Stomach (tissue), 8 donors: ENCODE measurements at regions not wholly inside any gene's neighbourhood (a gene's known extent, or its start where the extent isn't known, plus 50 kb on each side); places are given as distances from the start of the nearest gene placed in this dataset.
"Not testable (repeated sequence)": the region's sequence is repeated elsewhere in the genome, so short reads cannot be mapped to it uniquely, and the experiment has no call there.

Experiments used
- DNase-seq, 2 donors: peaks; one replicate each; pipeline versions ENCODE4 v3.0.0 to v3.0.0-alpha.2; 2013 to 2019
- H3K27ac ChIP-seq, 5 donors: fragments of 200-600 bp in 4 of 5; sonication (generic) in 4 of 5; one replicate each; pipeline ENCODE4 v1.5.1; 2013 to 2019; ENCODE audit warnings: mild to moderate bottlenecking in 1 of 5, moderate library complexity in 1 of 5
- H3K27me3 ChIP-seq, 3 donors: fragments of 200-600 bp; sonication (generic); one replicate each; pipeline ENCODE4 v1.5.1; 2017 to 2019; ENCODE audit warnings: mixed run types in 1 of 3
- H3K36me3 ChIP-seq, 4 donors: fragments of 200-600 bp; sonication (generic); 1 replicate in 3 of 4; 2 replicates in 1 of 4; pipeline ENCODE4 v1.5.1; 2016 to 2019
- H3K4me1 ChIP-seq, 4 donors: fragments of 200-600 bp; sonication (generic); one replicate each; pipeline ENCODE4 v1.5.1; 2016 to 2019
- H3K4me3 ChIP-seq, 4 donors: fragments of 200-600 bp; sonication (generic) in 3 of 4; one replicate each; pipeline ENCODE4 v1.5.1; 2016 to 2019; ENCODE audit warnings: mild to moderate bottlenecking in 1 of 4
- H3K9me3 ChIP-seq, 4 donors: fragments of 200-600 bp; sonication (generic); one replicate each; pipeline ENCODE4 v1.5.1; 2016 to 2019
- EP300 ChIP-seq: sonication (generic); formaldehyde crosslinking; IDR thresholded peaks from one replicate; pipeline ENCODE4 v1.6.1; 2017; ENCODE audit warnings: antibody characterized with exemption
- POLR2A ChIP-seq, 4 donors: fragments of 450-650 bp; IDR thresholded peaks; one replicate each; pipeline ENCODE4 v1.6.1; 2016; ENCODE audit warnings: antibody characterized with exemption in 4 of 4, control low read depth in 2 of 4, mild to moderate bottlenecking in 1 of 4, moderate library complexity in 1 of 4
- POLR2AphosphoS5 ChIP-seq, 3 donors: sonication (generic); formaldehyde crosslinking; IDR thresholded peaks; one replicate each; pipeline ENCODE4 v1.6.1; 2016; ENCODE audit warnings: antibody characterized with exemption in 3 of 3
- WGBS, 5 donors: extraction: QIAGEN DNeasy Blood & Tissue Kit in 3 of 5; methylation state at CpG; one replicate each; pipeline versions ENCODE4 v1.1.5 to v1.1.7; 2013 to 2018; 5-methylcytosine and 5-hydroxymethylcytosine counted together
- intact Hi-C: fragments of 100-400 bp; cut with DNase I; formaldehyde crosslinking; loops from one replicate; pipeline ENCODE4 v1.15.1; 2023; ENCODE audit warnings: low total_unique reads
- TF ChIP-seq, protein P1 (sequence below), 7 experiments: fragments of 450-650 bp in 4 of 7; fragments of 200-600 bp in 3 of 7; sonication (generic) in 3 of 7; IDR thresholded peaks; one replicate each; pipeline ENCODE4 v1.5.1; 2016 to 2019; ENCODE audit warnings: antibody characterized with exemption in 7 of 7, control low read depth in 2 of 7, mild to moderate bottlenecking in 1 of 7
- donor health status: healthy with polysubstance abuse.
- donor health status: Bipolar disorder and iron deficiency.
- donor health status: healthy.

DNA sequence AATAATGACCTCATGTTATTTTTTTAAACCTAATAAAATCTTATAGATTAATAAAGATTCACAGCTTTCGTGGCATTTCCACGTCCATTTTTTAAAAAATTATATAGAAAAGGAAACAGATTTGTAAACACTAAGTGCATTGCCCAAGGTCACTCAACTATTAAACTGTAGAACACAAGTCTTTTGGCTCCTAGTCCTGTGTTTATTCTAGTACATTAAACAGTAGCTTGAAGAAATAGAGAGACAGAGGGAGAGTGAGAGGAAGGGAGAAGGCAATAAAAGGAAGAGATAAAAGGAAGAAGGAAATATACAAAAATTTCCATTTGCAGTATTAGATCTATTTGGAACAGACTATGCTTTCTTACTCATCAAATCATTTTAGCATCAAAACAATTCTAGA is 586.7 kb upstream of the CITED2 start:
- TF ChIP-seq, protein P1, sequence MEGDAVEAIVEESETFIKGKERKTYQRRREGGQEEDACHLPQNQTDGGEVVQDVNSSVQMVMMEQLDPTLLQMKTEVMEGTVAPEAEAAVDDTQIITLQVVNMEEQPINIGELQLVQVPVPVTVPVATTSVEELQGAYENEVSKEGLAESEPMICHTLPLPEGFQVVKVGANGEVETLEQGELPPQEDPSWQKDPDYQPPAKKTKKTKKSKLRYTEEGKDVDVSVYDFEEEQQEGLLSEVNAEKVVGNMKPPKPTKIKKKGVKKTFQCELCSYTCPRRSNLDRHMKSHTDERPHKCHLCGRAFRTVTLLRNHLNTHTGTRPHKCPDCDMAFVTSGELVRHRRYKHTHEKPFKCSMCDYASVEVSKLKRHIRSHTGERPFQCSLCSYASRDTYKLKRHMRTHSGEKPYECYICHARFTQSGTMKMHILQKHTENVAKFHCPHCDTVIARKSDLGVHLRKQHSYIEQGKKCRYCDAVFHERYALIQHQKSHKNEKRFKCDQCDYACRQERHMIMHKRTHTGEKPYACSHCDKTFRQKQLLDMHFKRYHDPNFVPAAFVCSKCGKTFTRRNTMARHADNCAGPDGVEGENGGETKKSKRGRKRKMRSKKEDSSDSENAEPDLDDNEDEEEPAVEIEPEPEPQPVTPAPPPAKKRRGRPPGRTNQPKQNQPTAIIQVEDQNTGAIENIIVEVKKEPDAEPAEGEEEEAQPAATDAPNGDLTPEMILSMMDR (IDR thresholded peaks at IDR 0.05), result no peak
- TF ChIP-seq POLR2A (IDR thresholded peaks at IDR 0.05) (no peak), POLR2AphosphoS5 (IDR thresholded peaks at IDR 0.05) (no peak), EP300 (no peak)
- Histone ChIP-seq H3K36me3 (no peaks in the 10 kb centered on the region), H3K27ac (no peak overlapping the region), H3K27me3 (no peaks in the 10 kb centered on the region), H3K4me3 (no peak overlapping the region), H3K9me3 (no peaks in the 10 kb centered on the region), H3K4me1 (peaks cover 0 to 31% (median 10%) of the 10 kb centered on the region in 4 donors)
- intact Hi-C loops, result no loop called here
- WGBS, 5 donors, result 11 to 40% (median 23%) methylated on average over 2 of the region's 2 CpGs
- DNase-seq, result no peak

DNA sequence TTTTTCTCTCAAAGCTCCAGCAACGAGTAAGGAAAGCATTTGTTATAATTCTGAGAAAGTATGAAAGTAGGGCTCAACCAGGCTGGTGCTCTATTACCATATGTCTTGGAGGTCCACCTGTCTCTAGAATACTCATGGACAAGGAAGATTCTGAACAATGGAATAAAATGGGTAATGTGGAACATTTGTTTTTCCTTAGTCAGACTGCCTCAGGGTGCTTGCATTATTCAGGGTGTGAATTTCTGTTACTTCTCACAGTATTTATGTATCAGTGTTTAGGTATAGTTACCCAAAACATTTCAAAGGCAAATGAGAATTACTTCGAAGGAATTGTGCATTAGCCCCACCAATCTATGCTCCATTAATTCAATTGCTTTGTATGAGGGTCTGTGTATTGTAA is 586.2 kb upstream of the CITED2 start:
- intact Hi-C loops, result no loop called here
- WGBS, 5 donors, result 64 to 81% (median 66%) methylated on average over 2 of the region's 2 CpGs
- Histone ChIP-seq H3K36me3 (no peaks in the 10 kb centered on the region), H3K27ac (no peak overlapping the region), H3K4me3 (no peak overlapping the region), H3K27me3 (no peaks in the 10 kb centered on the region), H3K9me3 (no peaks in the 10 kb centered on the region), H3K4me1 (peaks cover 0 to 29% (median 8%) of the 10 kb centered on the region in 4 donors)
- DNase-seq, result no peak
- TF ChIP-seq POLR2AphosphoS5 (IDR thresholded peaks at IDR 0.05) (no peak), EP300 (no peak)

DNA sequence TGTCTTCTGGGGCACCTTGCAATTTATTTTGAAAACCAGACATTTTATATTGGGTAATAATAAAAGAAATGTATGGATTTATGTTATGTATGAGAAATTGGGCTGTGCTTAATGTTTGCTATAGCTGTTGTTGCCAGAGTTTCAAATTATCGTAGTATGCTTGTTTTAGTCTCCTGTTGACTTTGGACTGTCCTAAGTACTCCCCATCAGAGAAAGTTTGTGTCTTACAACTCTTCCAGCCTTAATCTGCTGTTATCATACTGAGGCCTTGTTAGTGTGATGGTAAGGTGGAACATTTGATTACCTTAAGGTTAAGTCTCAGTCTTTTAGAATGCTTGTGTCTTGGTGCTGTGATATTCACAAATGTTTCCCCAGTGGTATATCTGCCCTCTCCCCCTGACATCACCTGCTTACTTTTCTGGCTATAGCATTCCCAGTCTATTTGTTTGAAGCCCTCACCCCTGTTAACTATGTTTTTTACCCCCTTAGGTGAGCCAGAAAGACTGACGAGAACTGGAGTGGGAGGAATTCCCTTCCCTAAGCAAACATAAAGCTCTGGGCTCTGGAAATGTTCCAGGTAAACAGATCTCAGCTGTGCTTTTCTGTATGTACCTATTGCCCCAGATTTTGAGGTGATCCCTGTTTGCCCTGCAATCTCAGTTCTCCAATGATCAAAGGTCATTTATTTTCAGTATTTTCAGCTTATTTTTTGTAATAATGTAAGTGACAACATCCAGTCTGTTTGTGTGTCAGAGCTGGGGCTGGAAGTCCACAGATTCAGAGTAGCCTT is 581.1 kb upstream of the CITED2 start:
- WGBS, 5 donors, result 46 to 67% (median 53%) methylated on average over 2 of the region's 2 CpGs

DNA sequence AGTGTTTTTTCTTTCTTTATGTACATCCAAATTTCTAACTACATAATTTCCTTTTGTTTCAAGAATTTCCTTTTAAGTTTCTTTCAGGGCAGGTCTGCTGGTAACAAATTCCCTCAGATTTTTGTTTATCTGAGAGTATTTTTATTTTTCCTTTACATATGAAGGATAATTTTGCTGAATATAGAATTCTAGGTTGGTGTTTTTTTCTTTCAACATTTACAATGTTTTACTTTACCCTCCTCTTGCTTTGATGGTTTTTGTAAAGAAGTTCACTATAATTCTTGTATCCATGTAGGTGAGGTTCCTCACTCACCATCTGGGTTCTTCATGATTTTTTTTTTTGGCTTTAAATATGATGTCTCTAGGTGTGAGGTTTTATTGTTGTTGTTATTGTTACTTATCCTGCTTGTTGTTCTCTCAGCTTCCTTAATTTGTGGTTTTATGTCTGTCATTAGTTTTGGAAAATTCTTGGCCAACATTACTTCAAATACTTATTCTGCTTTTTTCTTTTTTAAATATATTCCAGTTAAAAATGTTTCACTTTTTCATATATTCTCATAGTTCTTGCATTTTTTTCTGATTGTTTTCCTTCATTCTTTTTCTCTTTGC is 580.1 kb upstream of the CITED2 start:
- TF ChIP-seq EP300, result no peak
- no peak for TF ChIP-seq POLR2A (IDR thresholded peaks at IDR 0.05)
- TF ChIP-seq POLR2AphosphoS5 (IDR thresholded peaks at IDR 0.05), result no peak
- TF ChIP-seq, protein P1 (IDR thresholded peaks at IDR 0.05), result no peak
- no peak overlapping the region for H3K4me3 ChIP-seq
- intact Hi-C loops, result no loop called here

More for the DNA sequence above, 581.1 kb upstream of the CITED2 start:
- no peak overlapping the region for H3K4me3 ChIP-seq
- H3K4me1 ChIP-seq, result peaks cover 0 to 3% (median 0%) of the 10 kb centered on the region in 4 donors
- DNase-seq, result no peak
- no peaks in the 10 kb centered on the region for H3K27me3 ChIP-seq
- no peaks in the 10 kb centered on the region for H3K9me3 ChIP-seq
- intact Hi-C loops, result no loop called here
- no peaks in the 10 kb centered on the region for H3K36me3 ChIP-seq
- no peak overlapping the region for H3K27ac ChIP-seq
- TF ChIP-seq EP300 (no peak), POLR2A (IDR thresholded peaks at IDR 0.05) (no peak), POLR2AphosphoS5 (IDR thresholded peaks at IDR 0.05) (no peak)

DNA sequence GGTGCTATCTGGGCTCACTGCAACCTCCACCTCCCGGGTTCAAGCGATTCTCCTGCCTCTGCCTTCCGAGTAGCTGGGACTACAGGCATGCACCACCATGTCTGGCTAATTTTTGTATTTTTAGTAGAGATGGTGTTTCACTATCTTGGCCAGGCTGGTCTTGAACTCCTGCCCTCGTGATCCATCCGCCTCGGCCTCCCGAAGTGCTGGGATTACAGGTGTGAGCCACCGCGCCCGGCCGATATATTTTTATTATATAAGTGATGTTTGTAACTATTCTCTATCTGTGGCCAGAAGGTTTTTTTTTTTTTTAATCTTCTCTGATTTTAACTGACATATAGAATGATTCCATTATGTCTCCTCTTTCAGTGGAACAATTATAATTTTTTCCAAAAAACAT is 579.3 kb upstream of the CITED2 start:
- intact Hi-C loops, H3K4me3 ChIP-seq, H3K4me1 ChIP-seq, DNase-seq, H3K27me3 ChIP-seq, H3K27ac ChIP-seq, H3K36me3 ChIP-seq, H3K9me3 ChIP-seq: not testable (repeated sequence)
- 90 to 97% (median 95%) methylated on average over 11 of the region's 11 CpGs for WGBS, 5 donors

More for the DNA sequence above, 580.1 kb upstream of the CITED2 start:
- no peaks in the 10 kb centered on the region for H3K27me3 ChIP-seq
- H3K9me3 ChIP-seq, result peaks cover 0 to 6% (median 2%) of the 10 kb centered on the region in 4 donors
- no peak overlapping the region for H3K27ac ChIP-seq
- no peaks in the 10 kb centered on the region for H3K36me3 ChIP-seq
- no peak for DNase-seq
- no peaks in the 10 kb centered on the region for H3K4me1 ChIP-seq

DNA sequence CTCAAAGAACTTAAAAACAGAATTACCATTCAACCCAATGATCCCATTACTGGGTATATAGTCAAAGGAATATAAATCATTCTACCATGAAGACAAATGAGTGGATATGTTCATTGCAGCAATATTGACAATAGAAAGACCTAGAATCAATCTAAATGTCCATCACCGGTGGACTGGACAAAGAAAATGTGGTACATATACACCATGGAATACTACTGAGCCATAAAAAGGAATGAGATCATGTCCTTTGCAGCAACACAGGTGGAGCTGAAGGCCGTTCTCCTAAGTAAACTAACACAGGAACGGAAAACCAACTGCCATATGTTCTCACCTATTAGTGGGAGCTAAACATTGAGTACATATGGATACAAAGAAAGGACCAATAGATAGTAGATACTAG is 576.7 kb upstream of the CITED2 start:
- no peak overlapping the region for H3K4me3 ChIP-seq
- intact Hi-C loops, result no loop called here
- no peak for DNase-seq
- peaks cover 0 to 9% (median 3%) of the 10 kb centered on the region in 4 donors for H3K9me3 ChIP-seq
- TF ChIP-seq, protein P1 (IDR thresholded peaks at IDR 0.05), result no peak
- TF ChIP-seq EP300 (no peak), POLR2A (IDR thresholded peaks at IDR 0.05) (no peak), POLR2AphosphoS5 (IDR thresholded peaks at IDR 0.05) (no peak)
- no peaks in the 10 kb centered on the region for H3K36me3 ChIP-seq
- WGBS, 5 donors, result 59 to 74% (median 63%) methylated on average over 3 of the region's 3 CpGs
- H3K27ac ChIP-seq, result no peak overlapping the region
- H3K4me1 ChIP-seq, result no peaks in the 10 kb centered on the region
- H3K27me3 ChIP-seq, result no peaks in the 10 kb centered on the region
